ENCODE measurements at regions not wholly inside any gene's neighbourhood (a gene's known extent, or its start where the extent isn't known, plus 50 kb on each side); places are given as distances from the start of the nearest gene placed in this dataset.

DNA sequence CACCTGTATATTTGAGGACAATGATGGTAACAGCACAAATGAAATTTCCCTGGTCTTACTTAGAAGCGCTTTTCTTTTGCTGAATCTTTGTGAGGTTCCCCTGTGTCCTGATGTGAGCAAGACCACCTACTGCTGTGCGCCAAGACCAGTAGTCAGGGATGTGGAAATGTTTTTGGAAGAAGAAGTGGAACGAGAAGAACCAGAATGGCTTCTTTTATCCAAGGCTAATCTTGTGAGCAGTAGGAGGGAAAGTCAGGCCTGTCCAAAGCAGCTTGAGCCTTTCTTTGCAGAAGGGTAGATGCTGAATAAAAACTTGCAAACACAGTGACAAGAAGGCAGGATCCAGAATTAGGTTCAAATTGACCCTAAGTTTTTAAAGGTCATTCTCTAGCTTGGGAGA lies 223.0 kb downstream of the FAT3 start:
- DNase-seq (ENCODE audit: low read depth), result no peak
- TF ChIP-seq, protein P1, sequence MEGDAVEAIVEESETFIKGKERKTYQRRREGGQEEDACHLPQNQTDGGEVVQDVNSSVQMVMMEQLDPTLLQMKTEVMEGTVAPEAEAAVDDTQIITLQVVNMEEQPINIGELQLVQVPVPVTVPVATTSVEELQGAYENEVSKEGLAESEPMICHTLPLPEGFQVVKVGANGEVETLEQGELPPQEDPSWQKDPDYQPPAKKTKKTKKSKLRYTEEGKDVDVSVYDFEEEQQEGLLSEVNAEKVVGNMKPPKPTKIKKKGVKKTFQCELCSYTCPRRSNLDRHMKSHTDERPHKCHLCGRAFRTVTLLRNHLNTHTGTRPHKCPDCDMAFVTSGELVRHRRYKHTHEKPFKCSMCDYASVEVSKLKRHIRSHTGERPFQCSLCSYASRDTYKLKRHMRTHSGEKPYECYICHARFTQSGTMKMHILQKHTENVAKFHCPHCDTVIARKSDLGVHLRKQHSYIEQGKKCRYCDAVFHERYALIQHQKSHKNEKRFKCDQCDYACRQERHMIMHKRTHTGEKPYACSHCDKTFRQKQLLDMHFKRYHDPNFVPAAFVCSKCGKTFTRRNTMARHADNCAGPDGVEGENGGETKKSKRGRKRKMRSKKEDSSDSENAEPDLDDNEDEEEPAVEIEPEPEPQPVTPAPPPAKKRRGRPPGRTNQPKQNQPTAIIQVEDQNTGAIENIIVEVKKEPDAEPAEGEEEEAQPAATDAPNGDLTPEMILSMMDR (IDR thresholded peaks at IDR 0.05; ENCODE audit: low read depth, low read length, missing control alignments), result no peak
- H3K4me3 ChIP-seq (ENCODE audit: low read depth, low read length), result no peak overlapping the region

DNA sequence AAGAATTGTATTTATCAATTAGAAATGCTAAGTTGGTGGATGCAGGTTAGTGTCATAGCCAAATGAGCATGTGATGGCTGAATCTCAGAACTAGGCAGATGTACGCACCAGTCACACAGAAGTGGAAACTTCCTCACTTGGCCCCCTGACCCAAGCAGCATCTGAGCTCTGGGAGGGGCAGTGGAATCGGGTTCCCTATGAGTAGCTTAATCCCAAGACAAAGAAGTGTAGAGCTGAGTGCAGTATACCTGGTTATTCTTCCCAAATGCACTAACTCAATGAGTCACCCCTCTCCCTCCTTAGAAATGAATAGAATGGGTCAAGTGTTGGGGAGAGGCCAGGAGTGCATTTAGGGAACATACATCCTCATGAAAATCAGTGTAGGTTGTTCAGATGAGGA lies 224.6 kb downstream of the FAT3 start:
- TF ChIP-seq, protein P1 (IDR thresholded peaks at IDR 0.05; ENCODE audit: low read depth, low read length, missing control alignments), result no peak
- DNase-seq (ENCODE audit: low read depth), result no peak

DNA sequence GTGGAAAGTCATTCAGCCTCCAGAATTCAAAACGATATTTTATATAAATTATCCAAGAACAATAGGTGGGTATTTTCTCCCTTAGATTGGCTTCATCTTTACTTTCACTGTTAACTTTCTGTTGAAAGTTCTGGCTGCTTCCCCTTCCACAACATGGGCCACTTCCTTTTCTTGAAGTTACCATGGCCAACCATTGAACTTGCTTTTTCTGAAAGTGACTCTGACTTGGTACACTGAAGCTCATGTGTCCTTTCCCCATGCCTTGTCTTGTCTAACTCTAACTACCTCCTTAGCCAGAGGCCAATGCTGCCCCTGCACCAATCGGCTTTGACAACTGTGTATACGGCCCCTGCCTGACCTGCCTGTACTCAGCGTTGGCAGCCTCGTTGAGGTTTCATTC lies 225.2 kb downstream of the FAT3 start:
- TF ChIP-seq, protein P1 (IDR thresholded peaks at IDR 0.05; ENCODE audit: low read depth, low read length, missing control alignments), result no peak
- H3K4me3 ChIP-seq (ENCODE audit: low read depth, low read length), result no peak overlapping the region

More for the DNA sequence above, 224.6 kb downstream of the FAT3 start:
- H3K4me3 ChIP-seq (ENCODE audit: low read depth, low read length), result no peak overlapping the region

DNA sequence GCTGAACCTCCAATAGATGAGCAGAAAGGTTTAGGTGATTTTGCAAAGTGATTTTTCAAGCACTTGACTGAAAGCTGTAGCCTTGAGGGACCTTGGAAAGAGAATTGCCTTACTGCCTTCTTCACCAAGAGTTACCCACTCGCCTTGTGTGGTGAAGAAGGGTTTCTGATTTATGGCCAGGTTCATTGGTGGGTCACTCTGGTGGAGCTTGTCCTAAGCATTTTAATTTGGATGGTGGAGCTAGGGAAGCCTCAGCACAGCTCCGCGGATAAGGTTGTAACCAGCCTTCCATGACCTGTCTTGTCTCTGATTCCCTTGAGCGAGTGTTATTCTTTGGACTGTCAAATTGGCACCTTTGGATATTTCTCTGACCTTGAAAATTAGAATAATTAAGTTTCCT lies 226.4 kb downstream of the FAT3 start:
- no peak for DNase-seq (ENCODE audit: low read depth)
- TF ChIP-seq, protein P1 (IDR thresholded peaks at IDR 0.05; ENCODE audit: low read depth, low read length, missing control alignments), result no peak
- no peak overlapping the region for H3K4me3 ChIP-seq (ENCODE audit: low read depth, low read length)

More for the DNA sequence above, 225.2 kb downstream of the FAT3 start:
- no peak for DNase-seq (ENCODE audit: low read depth)

DNA sequence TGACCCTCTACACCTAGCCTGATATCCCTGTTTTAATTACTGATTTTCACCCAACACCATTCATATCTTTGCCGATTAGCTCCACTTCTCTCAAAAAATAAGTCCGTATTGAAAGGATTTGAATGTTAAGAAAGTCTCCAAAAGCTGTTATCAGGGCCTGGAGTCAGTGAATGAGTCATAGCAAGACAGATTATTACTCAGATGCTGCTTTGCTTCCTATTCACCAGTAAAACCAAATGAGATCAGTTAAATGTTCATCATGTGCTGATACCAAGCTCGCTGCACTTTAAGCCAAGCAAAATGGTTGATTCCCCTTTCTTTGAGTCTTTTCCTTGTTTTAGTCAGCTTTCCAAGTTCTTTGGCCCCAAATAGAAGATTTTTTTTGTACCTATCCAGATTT lies 228.4 kb downstream of the FAT3 start:
- H3K4me3 ChIP-seq (ENCODE audit: low read depth, low read length), result no peak overlapping the region
- TF ChIP-seq, protein P1 (IDR thresholded peaks at IDR 0.05; ENCODE audit: low read depth, low read length, missing control alignments), result no peak
- DNase-seq (ENCODE audit: low read depth), result no peak

DNA sequence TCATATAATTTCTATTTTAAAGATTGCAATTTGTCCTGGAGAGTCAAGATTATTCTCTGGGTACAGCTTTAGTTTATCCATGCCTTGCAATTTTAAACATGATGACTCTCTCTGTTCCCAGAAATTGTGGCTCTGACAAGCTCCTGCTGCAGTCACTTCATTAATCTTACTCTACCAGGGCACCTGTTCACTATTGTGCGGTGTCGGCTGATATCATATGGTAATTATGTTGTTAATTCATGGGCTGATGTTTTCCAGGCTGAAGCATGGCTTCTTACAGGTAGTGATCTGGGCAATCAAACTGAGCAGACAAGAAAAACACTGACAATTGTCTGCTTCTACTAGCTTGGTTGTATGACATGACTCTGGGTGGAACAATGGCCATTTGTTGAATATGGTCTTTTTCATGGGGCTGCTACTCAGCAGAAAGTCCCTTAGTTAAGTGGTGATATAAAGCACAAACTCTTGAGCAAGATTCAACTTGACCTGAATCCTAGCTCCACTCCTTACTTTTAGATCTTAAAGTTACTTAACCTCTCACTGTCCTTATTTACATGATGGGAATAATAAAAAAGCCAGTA lies 230.7 kb downstream of the FAT3 start:
- TF ChIP-seq, protein P1 (IDR thresholded peaks at IDR 0.05; ENCODE audit: low read depth, low read length, missing control alignments), result no peak
- no peak overlapping the region for H3K4me3 ChIP-seq (ENCODE audit: low read depth, low read length)
- no peak for DNase-seq (ENCODE audit: low read depth)

DNA sequence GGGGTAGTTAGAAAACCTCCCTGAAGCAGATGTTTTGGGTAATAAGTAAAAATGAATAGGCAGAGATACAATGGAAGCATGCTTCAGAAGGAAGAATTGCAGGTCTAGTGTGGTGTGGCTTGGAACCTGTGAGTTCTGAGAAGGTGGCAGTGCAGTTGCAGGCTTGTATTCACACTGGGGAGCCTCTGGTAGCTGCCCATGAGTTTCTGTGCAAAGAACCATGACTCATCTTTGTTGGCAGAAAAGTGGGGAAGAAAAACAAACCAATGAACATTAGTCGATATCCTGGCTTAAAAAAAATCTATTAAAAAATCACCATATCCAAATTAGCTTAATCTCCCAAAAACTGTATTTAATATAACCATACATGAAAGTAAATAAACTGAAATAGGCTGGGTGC lies 232.6 kb downstream of the FAT3 start:
- no peak overlapping the region for H3K4me3 ChIP-seq (ENCODE audit: low read depth, low read length)
- no peak for DNase-seq (ENCODE audit: low read depth)
- TF ChIP-seq, protein P1 (IDR thresholded peaks at IDR 0.05; ENCODE audit: low read depth, low read length, missing control alignments), result no peak

Measured in GM12864 (cell line).